GM12865 (cell line): ENCODE measurements at regions not wholly inside any gene's neighbourhood (a gene's known extent, or its start where the extent isn't known, plus 50 kb on each side); places are given as distances from the start of the nearest gene placed in this dataset.
A peak's percentile ranks its signal among the peaks of the same experiment; 100 is the strongest.

Experiments used
- DNase-seq: peaks from one replicate; pipeline ENCODE4 v3.0.0; 2010; ENCODE audit warnings: low read depth
- H3K4me3 ChIP-seq: 2 replicates; pipeline ENCODE4 v1.5.1; 2011; ENCODE audit warnings: mild to moderate bottlenecking, low read depth, low read length, control low read depth
- TF ChIP-seq, protein P1 (sequence below): IDR thresholded peaks from 2 replicates; pipeline ENCODE4 v1.5.1; 2011; ENCODE audit warnings: low read length, control low read depth, low read depth, inconsistent platforms; ENCODE audit not compliant: insufficient read depth; ENCODE audit errors: missing control alignments

DNA sequence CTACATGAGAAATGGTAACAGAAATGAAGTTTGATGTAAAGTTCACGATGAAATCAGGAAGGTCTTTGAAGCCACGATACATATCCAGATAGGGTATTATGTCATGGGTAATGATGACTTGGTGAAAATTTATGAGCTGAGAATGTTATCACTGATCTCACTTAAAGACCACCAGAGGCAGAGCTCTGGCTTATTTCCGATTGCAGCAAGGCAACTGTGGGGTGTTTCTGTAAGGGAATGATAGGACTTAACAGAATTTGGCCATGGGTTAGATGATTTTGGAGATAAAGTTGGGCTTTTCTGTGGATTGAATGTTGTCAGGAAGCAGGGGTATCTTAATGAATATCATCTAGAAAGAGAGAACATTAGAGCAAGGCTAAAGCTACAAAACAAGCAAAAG is 508.4 kb downstream of the HDGFL1 start:
- no peak for DNase-seq
- TF ChIP-seq, protein P1, sequence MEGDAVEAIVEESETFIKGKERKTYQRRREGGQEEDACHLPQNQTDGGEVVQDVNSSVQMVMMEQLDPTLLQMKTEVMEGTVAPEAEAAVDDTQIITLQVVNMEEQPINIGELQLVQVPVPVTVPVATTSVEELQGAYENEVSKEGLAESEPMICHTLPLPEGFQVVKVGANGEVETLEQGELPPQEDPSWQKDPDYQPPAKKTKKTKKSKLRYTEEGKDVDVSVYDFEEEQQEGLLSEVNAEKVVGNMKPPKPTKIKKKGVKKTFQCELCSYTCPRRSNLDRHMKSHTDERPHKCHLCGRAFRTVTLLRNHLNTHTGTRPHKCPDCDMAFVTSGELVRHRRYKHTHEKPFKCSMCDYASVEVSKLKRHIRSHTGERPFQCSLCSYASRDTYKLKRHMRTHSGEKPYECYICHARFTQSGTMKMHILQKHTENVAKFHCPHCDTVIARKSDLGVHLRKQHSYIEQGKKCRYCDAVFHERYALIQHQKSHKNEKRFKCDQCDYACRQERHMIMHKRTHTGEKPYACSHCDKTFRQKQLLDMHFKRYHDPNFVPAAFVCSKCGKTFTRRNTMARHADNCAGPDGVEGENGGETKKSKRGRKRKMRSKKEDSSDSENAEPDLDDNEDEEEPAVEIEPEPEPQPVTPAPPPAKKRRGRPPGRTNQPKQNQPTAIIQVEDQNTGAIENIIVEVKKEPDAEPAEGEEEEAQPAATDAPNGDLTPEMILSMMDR: no peak
- no peak overlapping the region for H3K4me3 ChIP-seq

DNA sequence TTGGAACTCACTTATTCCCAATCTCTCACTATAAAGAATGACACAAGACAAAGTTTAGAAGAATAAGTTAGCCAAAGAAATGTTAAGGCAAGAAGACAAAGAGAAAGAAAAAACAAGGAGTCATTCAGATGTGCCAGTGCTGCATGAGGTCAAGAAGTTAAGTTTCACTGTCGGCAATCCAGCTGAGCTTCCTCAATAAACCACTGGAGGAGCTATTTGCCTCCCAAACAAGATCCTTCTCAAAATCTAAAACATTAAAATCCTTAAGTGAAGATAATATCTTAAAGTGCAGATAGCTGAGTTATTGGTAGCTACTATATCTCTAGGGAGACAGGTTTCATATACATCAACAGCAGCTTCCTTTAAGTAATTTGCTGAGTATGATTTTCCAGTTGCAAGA is 512.3 kb downstream of the HDGFL1 start:
- TF ChIP-seq, protein P1: no peak
- peak; percentile 0 for DNase-seq
- H3K4me3 ChIP-seq: no peak overlapping the region

DNA sequence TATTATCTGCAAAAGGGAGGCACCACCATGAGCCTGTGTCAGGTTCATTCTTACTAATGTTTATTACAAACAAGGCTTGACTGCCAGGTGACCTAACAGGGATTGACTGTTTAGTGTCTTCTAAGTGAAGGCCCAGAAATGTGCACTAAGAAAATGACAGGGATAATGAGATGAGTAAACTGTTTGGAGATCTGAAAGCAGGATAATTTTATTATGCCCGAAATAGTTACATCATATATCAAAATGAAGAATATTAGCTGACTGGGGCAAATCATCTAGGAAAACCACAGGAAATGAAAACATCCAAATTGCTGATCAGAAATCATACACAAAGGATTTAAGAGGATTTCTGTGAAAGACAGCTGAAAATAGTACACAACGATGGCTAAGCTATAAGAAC is 516.7 kb downstream of the HDGFL1 start:
- no peak overlapping the region for H3K4me3 ChIP-seq
- no peak for DNase-seq
- TF ChIP-seq, protein P1: no peak

DNA sequence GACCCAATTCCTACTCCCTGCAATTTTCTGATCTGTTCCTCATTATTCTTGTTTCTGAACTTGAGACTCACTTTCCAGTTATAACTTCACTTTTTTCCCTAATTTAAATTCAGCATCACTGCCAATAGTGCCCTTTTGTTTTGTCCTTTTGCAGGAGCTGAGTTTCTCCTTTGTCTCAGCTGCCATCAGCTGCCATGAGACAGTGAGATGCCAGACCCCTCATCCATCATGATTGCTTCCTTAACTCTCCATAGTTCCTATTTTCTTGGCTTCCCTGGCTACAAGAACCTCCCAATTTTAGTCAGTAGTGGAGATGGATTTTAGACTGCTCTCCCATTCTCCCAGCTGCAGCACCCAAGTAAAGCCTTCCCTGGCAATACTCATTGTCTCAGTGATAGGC is 518.1 kb downstream of the HDGFL1 start:
- no peak for DNase-seq
- H3K4me3 ChIP-seq: no peak overlapping the region
- TF ChIP-seq, protein P1: no peak

DNA sequence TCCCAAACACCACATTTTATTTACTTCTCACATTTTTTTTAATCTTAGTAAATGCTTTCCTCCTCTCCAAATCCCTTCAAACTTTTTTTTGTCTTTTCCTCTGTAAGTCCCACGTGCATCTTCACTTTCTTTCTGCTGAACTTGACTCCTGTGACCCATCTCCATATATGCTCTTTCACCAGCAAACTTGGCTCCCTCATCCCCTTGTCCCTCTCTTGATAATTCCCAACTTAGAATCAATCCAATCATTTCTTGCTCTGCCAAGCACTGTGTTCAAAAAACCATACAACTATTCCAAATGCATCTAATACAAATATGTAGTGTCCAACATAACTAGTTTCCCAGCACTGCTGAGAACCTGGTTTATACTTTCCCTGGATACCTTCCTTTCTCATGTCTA is 519.4 kb downstream of the HDGFL1 start:
- TF ChIP-seq, protein P1: no peak
- no peak for DNase-seq
- H3K4me3 ChIP-seq: no peak overlapping the region

DNA sequence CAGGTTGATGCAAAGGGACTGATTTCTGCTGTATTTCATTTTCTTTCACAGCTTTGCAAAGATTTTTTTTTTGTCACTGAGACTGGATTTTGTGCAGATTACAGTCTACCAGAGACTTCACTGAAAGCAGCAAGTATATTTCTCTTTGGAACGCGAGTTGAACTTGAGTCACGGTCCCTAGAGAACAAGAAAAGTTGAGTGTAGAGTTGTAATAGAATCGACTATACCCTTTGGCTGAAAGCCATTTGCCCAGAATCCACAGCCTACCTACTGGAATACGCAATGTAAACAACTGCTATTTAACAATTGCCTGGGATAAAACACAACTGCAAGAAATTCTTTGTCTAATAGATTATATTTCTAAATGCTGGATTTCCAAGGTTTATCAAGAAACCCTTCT is 520.6 kb downstream of the HDGFL1 start:
- H3K4me3 ChIP-seq: no peak overlapping the region
- no peak for DNase-seq
- TF ChIP-seq, protein P1: no peak

DNA sequence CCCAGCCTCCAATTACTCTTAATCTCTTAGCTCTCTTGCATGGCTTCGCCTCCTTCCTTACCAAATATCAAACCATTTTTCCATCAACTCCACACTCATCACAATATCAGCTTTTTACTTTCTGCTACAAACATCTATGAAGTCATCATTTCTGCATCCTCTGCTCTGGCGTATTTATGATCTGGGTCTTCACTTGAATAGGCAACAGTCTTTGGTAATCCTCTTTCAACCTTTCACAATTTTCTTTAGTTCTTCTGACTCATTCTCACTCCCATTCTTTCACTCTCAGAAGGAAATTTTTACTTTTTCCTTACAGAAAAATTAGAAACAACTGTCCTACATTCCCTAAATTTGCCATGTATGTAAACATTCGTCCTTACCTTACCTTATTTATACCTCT is 522.4 kb downstream of the HDGFL1 start:
- TF ChIP-seq, protein P1: no peak
- no peak overlapping the region for H3K4me3 ChIP-seq
- DNase-seq: no peak
